H1 (cell line): ENCODE measurements at regions not wholly inside any gene's neighbourhood (a gene's known extent, or its start where the extent isn't known, plus 50 kb on each side); places are given as distances from the start of the nearest gene placed in this dataset.

ENCODE experiments used
- BACH1 ChIP-seq: IDR thresholded peaks from 2 replicates; pipeline ENCODE4 v1.6.1; 2012; ENCODE audit warnings: low read length, improper control_type of control experiment

GRCh38 chr1:147076442-147076841 lies 95.8 kb downstream of the PRKAB2 start (continued):
- no peak for TF ChIP-seq BACH1
